ENCODE measurements at regions not wholly inside any gene's neighbourhood (a gene's known extent, or its start where the extent isn't known, plus 50 kb on each side); places are given as distances from the start of the nearest gene placed in this dataset.

GRCh38 chr10:125397608-125398007 lies 237.2 kb upstream of the CTBP2 start:
- Histone ChIP-seq H3K4me1 (ENCODE audit: insufficient read depth, low read length, poor library complexity, severe bottlenecking) (peaks cover 8% of the 10 kb centered on the region), H3K4me3 (ENCODE audit: low read depth, low read length, poor library complexity, severe bottlenecking) (no peak overlapping the region), H3K27ac (ENCODE audit: low read depth, low read length, poor library complexity, severe bottlenecking) (no peak overlapping the region), H3K9me3 (ENCODE audit: low read depth, low read length, poor library complexity, severe bottlenecking) (no peaks in the 10 kb centered on the region), H3K36me3 (ENCODE audit: insufficient read depth, low read length, poor library complexity, severe bottlenecking) (no peaks in the 10 kb centered on the region), H3K27me3 (replicated peaks; ENCODE audit: insufficient read depth, low read depth, low read length, poor library complexity) (peaks cover 4% of the 10 kb centered on the region)
- intact Hi-C loops (cut with micrococcal nuclease; ENCODE audit: unreplicated experiment) = no loop called here
- ChIA-PET CTCF (no interaction called here), POLR2A (ENCODE audit: low non-redundant PET) (no interaction called here)
- no peak for DNase-seq (ENCODE audit: low spot score)
- BruUV-seq (replicated peaks) = no TSS peak
- no peak for TF ChIP-seq CTCF (conservative IDR thresholded peaks at IDR 0.05; ENCODE audit: low read depth, low read length)
- no peak for TF ChIP-seq EZH2 (IDR thresholded peaks at IDR 0.05; ENCODE audit: borderline replicate concordance, low read depth, low read length, poor library complexity, severe bottlenecking)

DNA sequence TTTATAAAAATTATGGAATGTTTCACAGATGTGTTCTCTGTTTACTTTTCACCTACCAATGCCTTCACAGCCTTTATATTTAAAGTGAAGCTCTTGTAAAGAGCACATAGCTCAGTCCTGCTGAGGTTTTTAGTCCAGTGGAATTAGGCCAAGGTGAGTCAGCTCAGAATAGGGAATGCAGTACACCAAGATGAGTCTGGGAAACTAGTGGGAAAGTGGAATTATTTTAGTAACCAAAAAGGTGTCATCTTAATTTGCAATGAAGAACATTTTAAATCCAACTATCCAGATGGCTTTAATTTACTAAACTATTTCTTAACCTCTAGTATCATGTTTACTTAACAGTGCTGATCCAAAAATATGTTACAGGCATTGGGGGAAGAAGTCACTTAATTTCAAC lies 236.3 kb upstream of the CTBP2 start:
- no TSS peak for BruUV-seq (replicated peaks)
- peaks cover 4% of the 10 kb centered on the region for H3K27me3 ChIP-seq (replicated peaks; ENCODE audit: insufficient read depth, low read depth, low read length, poor library complexity)
- peaks cover 10% of the 10 kb centered on the region for H3K4me1 ChIP-seq (ENCODE audit: insufficient read depth, low read length, poor library complexity, severe bottlenecking)
- CTCF ChIA-PET = no interaction called here
- no peak for DNase-seq (ENCODE audit: low spot score)
- no peaks in the 10 kb centered on the region for H3K36me3 ChIP-seq (ENCODE audit: insufficient read depth, low read length, poor library complexity, severe bottlenecking)
- H3K27ac ChIP-seq (ENCODE audit: low read depth, low read length, poor library complexity, severe bottlenecking) = no peak overlapping the region
- intact Hi-C loops (cut with micrococcal nuclease; ENCODE audit: unreplicated experiment) = no loop called here
- H3K4me3 ChIP-seq (ENCODE audit: low read depth, low read length, poor library complexity, severe bottlenecking) = no peak overlapping the region
- no peaks in the 10 kb centered on the region for H3K9me3 ChIP-seq (ENCODE audit: low read depth, low read length, poor library complexity, severe bottlenecking)
- POLR2A ChIA-PET (ENCODE audit: low non-redundant PET) = no interaction called here
- no peak for TF ChIP-seq EZH2 (IDR thresholded peaks at IDR 0.05; ENCODE audit: borderline replicate concordance, low read depth, low read length, poor library complexity, severe bottlenecking)
- no peak for TF ChIP-seq CTCF (conservative IDR thresholded peaks at IDR 0.05; ENCODE audit: low read depth, low read length)

DNA sequence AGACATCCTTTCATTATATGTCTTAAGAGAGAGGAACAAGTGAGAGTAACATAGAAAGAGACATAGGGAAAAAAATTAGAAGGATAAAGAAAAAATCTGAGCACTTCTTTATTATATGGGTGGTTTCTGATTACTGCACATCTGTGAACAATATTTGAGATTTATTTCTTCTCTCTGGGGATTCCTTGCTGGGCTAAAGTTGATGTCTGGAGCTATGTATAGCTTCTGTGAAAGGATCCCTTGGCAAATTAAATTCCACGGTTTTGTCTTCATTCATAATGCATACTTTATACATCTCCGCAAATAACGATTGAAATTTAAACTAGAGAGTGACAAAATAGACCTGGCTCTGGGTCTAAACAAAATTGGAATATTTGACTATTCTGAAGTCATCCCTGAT lies 232.2 kb upstream of the CTBP2 start:
- no peaks in the 10 kb centered on the region for H3K27me3 ChIP-seq (replicated peaks; ENCODE audit: insufficient read depth, low read depth, low read length, poor library complexity)
- TF ChIP-seq EZH2 (IDR thresholded peaks at IDR 0.05; ENCODE audit: borderline replicate concordance, low read depth, low read length, poor library complexity, severe bottlenecking) = no peak
- TF ChIP-seq CTCF (conservative IDR thresholded peaks at IDR 0.05; ENCODE audit: low read depth, low read length) = no peak
- ChIA-PET POLR2A (ENCODE audit: low non-redundant PET) (interaction anchor here (0.6 kb wide), 1 partner anchor 234 kb away, joined by 6 read pairs; no protein-coding TSS in a partner anchor), CTCF (no interaction called here)
- H3K27ac ChIP-seq (ENCODE audit: low read depth, low read length, poor library complexity, severe bottlenecking) = peak overlapping the region; percentile 37
- H3K4me3 ChIP-seq (ENCODE audit: low read depth, low read length, poor library complexity, severe bottlenecking) = no peak overlapping the region
- peaks cover 10% of the 10 kb centered on the region for H3K4me1 ChIP-seq (ENCODE audit: insufficient read depth, low read length, poor library complexity, severe bottlenecking)
- no peaks in the 10 kb centered on the region for H3K36me3 ChIP-seq (ENCODE audit: insufficient read depth, low read length, poor library complexity, severe bottlenecking)
- peaks cover 6% of the 10 kb centered on the region for H3K9me3 ChIP-seq (ENCODE audit: low read depth, low read length, poor library complexity, severe bottlenecking)
- peak; percentile 8 for DNase-seq (ENCODE audit: low spot score)
- no TSS peak for BruUV-seq (replicated peaks)
- intact Hi-C loops (cut with micrococcal nuclease; ENCODE audit: unreplicated experiment) = no loop called here
